ENCODE measurements at regions not wholly inside any gene's neighbourhood (a gene's known extent, or its start where the extent isn't known, plus 50 kb on each side); places are given as distances from the start of the nearest gene placed in this dataset.

GRCh38 chr11:92475316-92475715 is 250.7 kb downstream of the FAT3 start:
- ChIA-PET POLR2A (no interaction called here), CTCF (no interaction called here)
- no peak for DNase-seq

GRCh38 chr11:92475819-92476218 is 251.2 kb downstream of the FAT3 start:
- Histone ChIP-seq H3K9me3 (no peaks in the 10 kb centered on the region), H3K36me3 (ENCODE audit: control insufficient read depth, insufficient read depth, low read length) (no peaks in the 10 kb centered on the region), H3K27me3 (replicated peaks; ENCODE audit: control insufficient read depth, insufficient read depth, low read length) (no peaks in the 10 kb centered on the region), H3K4me1 (peaks cover 22% of the 10 kb centered on the region), H3K4me3 (ENCODE audit: low read depth, low read length) (no peak overlapping the region)
- no TSS peak for BruUV-seq (replicated peaks)
- no peaks in the 10 kb centered on the region for H3K36me3 Mint-ChIP-seq (ENCODE audit: insufficient read depth, unreplicated experiment)
- no peaks in the 10 kb centered on the region for H3K9me3 Mint-ChIP-seq (ENCODE audit: unreplicated experiment)
- peaks cover 2% of the 10 kb centered on the region for H3K27me3 Mint-ChIP-seq (ENCODE audit: insufficient read depth, unreplicated experiment)
- no peak for DNase-seq
- peaks cover 29% of the 10 kb centered on the region for H3K4me1 Mint-ChIP-seq (ENCODE audit: low read depth, unreplicated experiment)
- no peak overlapping the region for H3K4me3 Mint-ChIP-seq (ENCODE audit: unreplicated experiment)
- TF ChIP-seq CTCF (IDR thresholded peaks at IDR 0.05; ENCODE audit: insufficient read depth in 1 of 2, low read depth in 1 of 2, low read length in 1 of 2, severe bottlenecking in 1 of 2, unreplicated experiment in 1 of 2): no peak
- ChIA-PET POLR2A (no interaction called here), CTCF (no interaction called here)
- no peak overlapping the region for H3K27ac Mint-ChIP-seq (ENCODE audit: unreplicated experiment)
- intact Hi-C loops (cut with micrococcal nuclease; ENCODE audit: unreplicated experiment): no loop called here

More at GRCh38 chr11:92475316-92475715, 250.7 kb downstream of the FAT3 start:
- no peak overlapping the region for H3K4me3 ChIP-seq (ENCODE audit: low read depth, low read length)
- H3K27ac Mint-ChIP-seq (ENCODE audit: unreplicated experiment): no peak overlapping the region
- TF ChIP-seq CTCF (IDR thresholded peaks at IDR 0.05; ENCODE audit: insufficient read depth in 1 of 2, low read depth in 1 of 2, low read length in 1 of 2, severe bottlenecking in 1 of 2, unreplicated experiment in 1 of 2): no peak
- intact Hi-C loops (cut with micrococcal nuclease; ENCODE audit: unreplicated experiment): no loop called here
- peaks cover 29% of the 10 kb centered on the region for H3K4me1 Mint-ChIP-seq (ENCODE audit: low read depth, unreplicated experiment)
- peaks cover 22% of the 10 kb centered on the region for H3K4me1 ChIP-seq
- no peaks in the 10 kb centered on the region for H3K27me3 Mint-ChIP-seq (ENCODE audit: insufficient read depth, unreplicated experiment)
- BruUV-seq (replicated peaks): no TSS peak
- H3K36me3 Mint-ChIP-seq (ENCODE audit: insufficient read depth, unreplicated experiment): no peaks in the 10 kb centered on the region
- no peaks in the 10 kb centered on the region for H3K27me3 ChIP-seq (replicated peaks; ENCODE audit: control insufficient read depth, insufficient read depth, low read length)
- no peaks in the 10 kb centered on the region for H3K36me3 ChIP-seq (ENCODE audit: control insufficient read depth, insufficient read depth, low read length)
- H3K9me3 ChIP-seq: no peaks in the 10 kb centered on the region
- no peak overlapping the region for H3K4me3 Mint-ChIP-seq (ENCODE audit: unreplicated experiment)
- no peaks in the 10 kb centered on the region for H3K9me3 Mint-ChIP-seq (ENCODE audit: unreplicated experiment)

- Mint-ChIP-seq H3K9me3 (ENCODE audit: unreplicated experiment) (no peaks in the 10 kb centered on the region), H3K27ac (ENCODE audit: unreplicated experiment) (no peak overlapping the region), H3K4me1 (ENCODE audit: low read depth, unreplicated experiment) (peaks cover 26% of the 10 kb centered on the region), H3K36me3 (ENCODE audit: insufficient read depth, unreplicated experiment) (no peaks in the 10 kb centered on the region), H3K27me3 (ENCODE audit: insufficient read depth, unreplicated experiment) (peaks cover 5% of the 10 kb centered on the region), H3K4me3 (ENCODE audit: unreplicated experiment) (no peak overlapping the region)
- Histone ChIP-seq H3K4me3 (ENCODE audit: low read depth, low read length) (no peak overlapping the region), H3K36me3 (ENCODE audit: control insufficient read depth, insufficient read depth, low read length) (no peaks in the 10 kb centered on the region), H3K4me1 (peaks cover 18% of the 10 kb centered on the region), H3K9me3 (no peaks in the 10 kb centered on the region), H3K27me3 (replicated peaks; ENCODE audit: control insufficient read depth, insufficient read depth, low read length) (no peaks in the 10 kb centered on the region)
- intact Hi-C loops (cut with micrococcal nuclease; ENCODE audit: unreplicated experiment): no loop called here
- no peak for TF ChIP-seq CTCF (IDR thresholded peaks at IDR 0.05; ENCODE audit: insufficient read depth in 1 of 2, low read depth in 1 of 2, low read length in 1 of 2, severe bottlenecking in 1 of 2, unreplicated experiment in 1 of 2)
- no peak for DNase-seq
- POLR2A ChIA-PET: no interaction called here
- CTCF ChIA-PET: no interaction called here
- BruUV-seq (replicated peaks): no TSS peak
Measured at GRCh38 chr11:92477686-92478085, 253.1 kb downstream of the FAT3 start.

Data from Caco-2 (cell line).